H1 (cell line): ENCODE measurements at regions not wholly inside any gene's neighbourhood (a gene's known extent, or its start where the extent isn't known, plus 50 kb on each side); places are given as distances from the start of the nearest gene placed in this dataset.

Source experiments
- CREB1 ChIP-seq: IDR thresholded peaks from 2 replicates; pipeline ENCODE4 v1.6.1; 2012; ENCODE audit warnings: inconsistent platforms
- POLR2AphosphoS5 ChIP-seq: IDR thresholded peaks from 2 replicates; pipeline ENCODE4 v1.6.1; 2011; ENCODE audit warnings: low read depth, low read length
- RNF2 ChIP-seq: fragments of 200-900, 300-1000 bp; sonication (generic); IDR thresholded peaks from 2 replicates; pipeline ENCODE4 v1.7.1; 2016; ENCODE audit warnings: borderline replicate concordance, low read depth, mild to moderate bottlenecking, antibody characterized with exemption, low read length; ENCODE audit not compliant: poor library complexity, severe bottlenecking; ENCODE audit errors: missing control alignments
- YY1 ChIP-seq: IDR thresholded peaks from 2 replicates; pipeline ENCODE4 v1.6.1; 2011; ENCODE audit warnings: low read depth, mild to moderate bottlenecking, low read length
- TF ChIP-seq, protein P1 (sequence below), 3 experiments: IDR thresholded peaks; 1 replicate in 2 of 3; 2 replicates in 1 of 3; pipeline versions ENCODE4 v1.5.1 to v1.6.1; 2011; ENCODE audit warnings: low read length in 3 of 3, mild to moderate bottlenecking in 3 of 3, inconsistent platforms in 2 of 3, low read depth in 1 of 3, moderate library complexity in 1 of 3; ENCODE audit not compliant: insufficient read depth in 1 of 3; ENCODE audit errors: control extremely low read depth in 1 of 3

DNA sequence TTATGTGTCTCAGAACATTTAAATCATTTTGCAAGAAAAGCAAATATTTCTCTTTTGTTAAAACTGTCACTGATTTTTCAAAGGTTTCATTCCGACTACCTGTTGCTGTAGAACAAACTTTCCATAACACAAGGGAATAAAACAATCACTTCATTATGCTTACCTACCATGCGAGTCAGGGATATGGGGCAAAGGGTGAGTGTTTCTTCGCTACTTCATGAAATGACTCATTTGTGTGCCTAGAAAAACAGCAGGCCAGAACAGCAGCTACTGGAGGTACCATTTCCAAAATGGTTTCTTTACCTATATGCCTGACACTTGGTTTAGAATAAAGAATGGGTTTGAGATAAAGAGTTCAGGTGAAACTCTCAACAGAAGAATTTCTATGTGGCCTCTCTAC is 712.5 kb downstream of the PLOD2 start:
- TF ChIP-seq, protein P1, sequence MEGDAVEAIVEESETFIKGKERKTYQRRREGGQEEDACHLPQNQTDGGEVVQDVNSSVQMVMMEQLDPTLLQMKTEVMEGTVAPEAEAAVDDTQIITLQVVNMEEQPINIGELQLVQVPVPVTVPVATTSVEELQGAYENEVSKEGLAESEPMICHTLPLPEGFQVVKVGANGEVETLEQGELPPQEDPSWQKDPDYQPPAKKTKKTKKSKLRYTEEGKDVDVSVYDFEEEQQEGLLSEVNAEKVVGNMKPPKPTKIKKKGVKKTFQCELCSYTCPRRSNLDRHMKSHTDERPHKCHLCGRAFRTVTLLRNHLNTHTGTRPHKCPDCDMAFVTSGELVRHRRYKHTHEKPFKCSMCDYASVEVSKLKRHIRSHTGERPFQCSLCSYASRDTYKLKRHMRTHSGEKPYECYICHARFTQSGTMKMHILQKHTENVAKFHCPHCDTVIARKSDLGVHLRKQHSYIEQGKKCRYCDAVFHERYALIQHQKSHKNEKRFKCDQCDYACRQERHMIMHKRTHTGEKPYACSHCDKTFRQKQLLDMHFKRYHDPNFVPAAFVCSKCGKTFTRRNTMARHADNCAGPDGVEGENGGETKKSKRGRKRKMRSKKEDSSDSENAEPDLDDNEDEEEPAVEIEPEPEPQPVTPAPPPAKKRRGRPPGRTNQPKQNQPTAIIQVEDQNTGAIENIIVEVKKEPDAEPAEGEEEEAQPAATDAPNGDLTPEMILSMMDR (IDR thresholded peaks at IDR 0.05; ENCODE audit: control extremely low read depth in 1 of 3, insufficient read depth in 1 of 3, low read depth in 1 of 3, low read length in 3 of 3), result no peak
- TF ChIP-seq YY1 (no peak), RNF2 (no peak), POLR2AphosphoS5 (no peak), CREB1 (no peak)
